HS-27A (cell line): ENCODE measurements at regions not wholly inside any gene's neighbourhood (a gene's known extent, or its start where the extent isn't known, plus 50 kb on each side); places are given as distances from the start of the nearest gene placed in this dataset.

Experiments
- DNase-seq: peaks from one replicate; pipeline ENCODE4 v3.0.0-alpha.2; 2012; ENCODE audit warnings: low read depth, missing footprints

DNA sequence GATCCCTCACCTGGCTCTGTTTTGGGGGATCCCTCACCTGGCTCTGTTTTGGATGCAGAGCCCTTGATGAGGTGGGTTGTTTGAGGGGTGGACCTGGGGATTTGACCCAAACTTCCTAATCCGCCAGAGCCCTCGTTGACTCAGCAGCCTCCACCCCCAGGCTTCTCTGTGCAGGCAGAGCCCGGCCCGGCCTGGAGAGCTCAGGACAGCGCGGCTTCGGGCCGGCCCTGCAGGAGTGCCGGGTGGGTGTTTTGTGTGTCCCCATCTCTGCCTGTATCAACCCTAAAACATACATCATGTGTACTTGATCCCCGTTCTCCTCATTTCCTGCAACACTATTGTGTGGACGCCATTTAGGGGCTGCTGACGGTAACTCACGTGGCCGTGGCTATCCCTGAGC is 124.2 kb downstream of the SIK1 start:
- no peak for DNase-seq

DNA sequence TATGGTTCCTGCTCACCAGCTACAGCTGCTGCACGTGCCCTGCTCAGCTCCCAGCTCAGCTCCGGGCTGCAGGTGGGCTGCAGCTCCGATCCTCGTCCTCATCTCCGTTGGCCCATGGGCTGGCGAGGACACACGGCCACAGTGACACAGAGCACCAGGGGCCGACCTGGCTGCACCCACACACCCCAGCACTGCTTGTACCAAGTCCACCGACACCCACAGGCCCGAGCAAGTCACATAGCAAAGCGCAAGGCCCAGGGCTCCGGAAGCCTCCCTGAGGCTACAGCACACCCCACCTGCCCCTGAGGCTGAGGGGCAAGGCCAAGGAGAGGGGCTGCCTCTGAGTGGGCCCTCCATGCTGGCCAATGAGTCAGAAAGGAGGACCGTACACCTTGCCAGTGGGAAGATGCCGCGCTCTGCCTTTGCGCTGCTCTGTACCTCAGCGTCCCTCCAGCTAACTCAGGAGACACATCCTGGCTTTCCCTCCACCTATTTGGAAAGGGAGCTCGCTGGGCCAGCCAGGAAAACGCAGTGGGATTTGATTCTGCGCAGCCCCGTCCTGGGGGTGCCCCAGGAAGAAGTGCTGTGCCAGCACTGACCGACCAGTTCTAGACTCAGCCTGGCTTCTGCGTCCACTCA is 124.8 kb downstream of the SIK1 start:
- no peak for DNase-seq

DNA sequence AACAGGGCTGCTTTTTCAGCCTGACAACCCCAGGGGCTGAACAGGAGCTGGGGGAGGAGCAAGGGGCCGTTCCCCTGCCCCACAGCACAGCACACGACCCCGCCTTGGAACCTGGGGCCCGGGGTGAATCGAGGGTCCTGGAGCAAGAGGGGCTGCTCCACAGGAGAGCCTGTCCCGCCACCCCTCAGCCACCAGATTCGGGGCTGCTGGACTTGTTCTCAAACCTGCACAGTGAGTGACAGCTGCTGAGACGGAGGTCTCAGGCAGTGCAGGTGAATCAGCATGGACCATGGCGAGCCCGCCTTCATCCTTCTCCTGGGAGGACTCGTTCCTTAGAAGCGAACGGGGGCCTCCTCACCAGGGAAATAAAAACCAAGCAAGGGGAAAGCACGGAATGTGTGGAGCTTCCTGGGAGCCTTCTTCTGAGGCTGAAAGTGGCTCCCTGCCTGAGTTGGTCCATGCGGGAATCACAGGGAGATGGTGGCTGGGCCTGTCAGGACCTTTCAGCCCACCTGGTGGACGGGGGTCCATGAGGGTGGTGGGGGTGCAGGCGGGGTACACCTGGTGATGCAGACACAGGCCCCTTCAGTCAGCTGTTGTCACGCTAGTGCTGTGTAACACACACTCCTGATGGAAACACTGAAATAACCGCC is 125.4 kb downstream of the SIK1 start:
- no peak for DNase-seq

DNA sequence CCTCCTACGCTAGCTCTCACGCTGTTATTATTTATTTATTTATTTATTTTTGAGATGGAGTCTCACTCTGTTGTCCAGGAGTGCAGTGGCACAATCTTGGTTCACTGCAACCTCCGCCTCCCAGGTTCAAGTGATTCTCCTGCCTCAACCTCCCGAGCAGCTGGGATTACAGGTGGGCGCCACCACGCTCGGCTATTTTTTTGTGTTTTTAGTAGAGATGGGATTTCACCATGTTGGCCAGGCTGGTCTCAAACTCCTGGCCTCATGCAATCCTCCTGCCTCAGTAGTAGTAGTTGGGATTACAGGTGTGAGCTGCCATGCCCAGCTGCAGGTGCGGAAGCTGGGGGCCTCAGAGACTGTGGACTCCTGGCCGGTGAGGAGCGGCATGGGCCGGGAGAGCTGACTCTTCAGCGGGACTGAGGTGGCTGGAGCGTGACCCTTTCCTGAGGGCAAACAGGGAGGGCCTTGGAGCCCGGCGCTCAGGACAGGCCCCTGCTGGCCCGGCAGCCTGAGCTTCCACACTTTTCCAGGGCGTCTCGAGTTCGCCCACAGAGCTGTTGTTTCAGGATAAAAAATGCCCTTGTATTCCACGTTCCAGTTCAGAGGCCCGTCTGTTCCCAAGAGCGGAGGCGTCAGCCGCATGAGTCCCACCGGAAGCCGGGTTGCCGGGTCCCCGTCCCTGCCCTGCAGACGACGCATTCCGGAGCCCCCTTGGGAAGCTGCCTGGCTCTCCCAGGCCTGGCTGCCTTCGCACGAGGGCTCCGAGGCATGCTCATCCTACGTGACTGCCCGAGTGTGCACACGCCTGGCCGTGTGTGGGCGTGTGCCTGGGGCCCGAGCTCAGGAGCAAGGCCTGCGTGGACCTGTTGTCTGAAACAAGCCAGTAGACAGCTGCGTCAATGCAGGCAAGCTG is 126.2 kb downstream of the SIK1 start:
- DNase-seq: no peak

DNA sequence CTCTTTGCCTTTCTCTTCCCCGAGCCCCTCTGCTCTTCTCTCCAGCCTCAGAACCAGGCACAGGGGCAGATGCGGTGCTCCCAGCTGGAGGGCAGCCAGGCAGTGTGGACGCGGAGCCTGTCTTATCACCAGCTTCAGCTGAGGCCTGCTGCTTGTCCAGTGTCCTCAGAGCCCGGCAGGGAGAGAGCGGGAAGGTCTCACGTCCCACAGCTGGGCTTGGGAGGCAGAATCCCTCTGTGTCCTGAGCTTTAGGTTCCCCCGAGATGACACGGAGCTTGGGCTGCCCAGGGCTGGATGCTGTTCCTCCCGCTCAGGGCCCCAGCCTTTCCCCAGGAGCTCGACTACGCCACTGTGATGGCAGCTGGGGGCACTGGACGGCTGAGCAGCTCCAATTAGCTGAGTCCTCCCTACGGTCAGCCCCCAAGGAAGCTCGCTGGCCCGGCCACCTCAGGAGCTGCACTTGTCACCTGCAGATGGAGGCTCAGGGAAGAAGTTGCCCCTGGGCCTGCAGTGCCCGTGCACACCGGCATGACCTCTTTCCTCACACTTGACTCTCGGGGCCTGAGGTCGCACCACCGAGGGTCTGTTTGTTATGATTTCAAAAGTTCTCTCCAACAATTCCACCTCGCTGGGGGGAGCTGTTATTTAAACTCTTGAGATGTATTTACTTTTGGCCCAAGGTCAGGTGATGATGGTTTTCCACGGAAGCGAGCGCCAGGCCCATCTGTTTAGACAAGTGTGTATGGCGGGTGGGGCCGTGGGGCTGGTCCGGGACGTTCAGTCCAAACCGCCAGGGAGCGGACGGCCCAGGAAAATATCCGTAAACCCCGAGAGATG is 127.3 kb downstream of the SIK1 start:
- DNase-seq: no peak

DNA sequence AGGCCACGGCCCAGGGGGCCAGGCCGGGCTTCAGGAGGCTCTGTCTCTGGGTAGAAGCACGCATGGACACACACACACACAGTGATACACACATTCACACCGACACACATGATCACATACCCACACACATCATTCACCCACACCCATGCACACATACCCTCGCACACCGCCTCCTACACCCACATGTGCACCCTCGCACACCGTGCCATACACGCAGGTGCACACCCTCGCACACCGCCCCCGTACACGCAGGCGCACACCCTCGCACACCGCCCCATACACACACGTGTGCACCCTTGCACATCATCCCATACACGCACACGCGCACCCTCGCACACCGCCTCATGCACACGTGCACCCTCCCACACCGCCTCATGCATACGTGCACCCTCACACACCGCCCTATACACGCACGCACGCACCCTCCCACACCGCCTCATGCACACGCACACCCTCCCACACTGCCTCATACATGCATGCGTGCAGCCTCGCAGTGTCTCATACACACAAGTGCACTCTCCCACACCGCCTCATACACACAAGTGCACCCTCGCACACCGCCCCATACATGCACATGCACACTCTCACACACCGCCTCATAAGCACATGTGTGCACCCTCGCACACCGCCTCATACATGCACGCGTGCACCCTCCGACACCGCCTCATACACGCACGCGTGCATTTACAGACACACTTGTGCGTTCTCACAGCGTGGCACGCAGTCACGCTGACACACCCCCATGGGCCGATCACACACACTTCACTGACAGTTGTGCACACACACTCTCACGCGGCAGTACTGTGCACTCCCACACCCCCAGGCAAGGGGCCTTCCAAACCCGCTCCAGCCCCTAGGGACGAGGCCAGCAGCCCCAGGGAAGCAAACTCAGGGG is 128.1 kb downstream of the SIK1 start:
- no peak for DNase-seq

DNA sequence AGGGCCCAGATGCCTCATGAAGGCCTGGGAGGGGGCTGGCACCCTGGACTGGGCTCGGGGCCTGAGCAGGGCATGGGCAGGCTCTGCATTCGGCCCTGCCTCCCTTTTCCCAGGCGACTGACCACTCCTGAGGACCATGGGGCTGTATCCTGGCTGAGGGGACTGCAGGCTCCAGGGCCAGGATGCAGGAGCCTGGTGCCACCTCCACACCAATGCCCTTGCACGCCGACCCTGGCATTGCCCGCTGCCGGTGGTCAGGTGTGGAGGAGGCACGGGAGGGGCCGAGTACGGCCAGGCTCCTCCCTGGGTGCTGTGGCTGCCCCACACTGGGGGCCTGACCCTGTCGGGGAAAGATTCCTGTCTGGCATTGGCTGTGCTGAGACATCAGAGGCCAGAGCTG is 128.9 kb downstream of the SIK1 start:
- no peak for DNase-seq

DNA sequence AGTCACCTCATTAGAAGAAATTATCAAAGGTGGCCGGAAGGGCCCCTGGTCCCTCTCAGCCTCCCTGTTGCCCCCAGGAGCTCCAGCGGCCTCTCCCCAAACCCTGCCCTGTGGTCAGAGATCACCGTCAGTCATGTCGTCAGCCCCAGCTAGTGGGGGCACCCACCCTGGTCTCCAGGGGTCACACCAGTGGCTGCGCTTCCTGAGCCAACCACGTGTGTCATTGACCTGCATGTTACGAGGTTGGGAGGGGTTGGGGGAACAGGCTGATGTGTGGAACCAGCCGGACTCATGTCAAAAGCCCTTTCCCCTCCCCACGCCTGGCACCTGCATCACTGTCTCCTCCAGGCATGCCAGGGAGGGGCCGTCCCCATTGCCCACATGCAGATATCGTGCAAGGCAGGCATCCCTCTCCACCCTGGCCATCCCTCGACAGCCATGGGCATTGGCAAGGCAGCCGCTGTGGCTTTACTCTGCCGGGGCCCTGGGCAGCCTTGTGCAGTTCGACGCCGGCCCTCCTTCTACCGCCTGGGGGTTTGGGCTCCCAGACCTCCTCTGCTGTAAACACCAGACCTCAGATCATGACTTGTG is 128.7 kb downstream of the CRYAA start:
- no peak for DNase-seq

DNA sequence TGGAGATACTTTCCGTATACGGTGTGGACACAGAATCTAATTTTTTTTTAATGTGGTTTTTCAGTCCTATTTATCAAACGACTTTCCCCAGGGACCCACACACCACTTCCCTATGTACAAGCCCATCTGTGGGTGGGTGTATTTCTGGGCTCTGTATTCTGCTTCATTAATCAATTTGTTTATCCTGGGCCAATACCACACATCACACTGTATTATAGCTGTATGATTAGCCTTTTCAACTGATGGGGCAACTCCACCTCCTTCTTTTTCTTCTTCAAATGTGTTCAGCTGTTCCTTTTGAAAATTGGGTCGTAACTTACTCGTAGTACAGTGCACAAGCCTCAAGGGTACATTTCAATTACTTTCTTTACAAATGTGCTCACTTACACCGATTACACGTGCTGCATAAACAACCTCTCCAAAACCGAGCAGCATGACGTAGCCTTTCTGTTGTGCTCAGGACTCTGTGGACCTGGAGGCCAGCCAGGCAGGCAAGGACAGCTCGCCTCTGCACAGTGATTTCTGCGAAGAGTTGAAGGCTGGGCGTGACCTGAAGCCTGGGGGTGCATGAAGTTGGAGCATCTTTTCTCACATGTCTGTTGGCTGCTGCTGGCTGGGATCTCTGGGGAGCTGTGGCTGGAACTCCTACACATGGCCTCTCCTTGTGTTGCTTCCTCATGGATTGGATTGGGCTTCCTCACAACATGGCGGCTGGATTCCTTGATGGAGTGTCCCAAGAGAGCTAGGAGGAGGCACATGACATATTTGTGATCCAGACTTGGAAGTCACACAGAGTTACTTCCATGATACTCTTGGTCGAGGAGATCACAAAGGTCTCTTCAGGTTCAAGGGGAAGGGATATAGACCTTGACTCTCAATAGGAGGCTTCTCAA is 126.5 kb downstream of the CRYAA start:
- no peak for DNase-seq

DNA sequence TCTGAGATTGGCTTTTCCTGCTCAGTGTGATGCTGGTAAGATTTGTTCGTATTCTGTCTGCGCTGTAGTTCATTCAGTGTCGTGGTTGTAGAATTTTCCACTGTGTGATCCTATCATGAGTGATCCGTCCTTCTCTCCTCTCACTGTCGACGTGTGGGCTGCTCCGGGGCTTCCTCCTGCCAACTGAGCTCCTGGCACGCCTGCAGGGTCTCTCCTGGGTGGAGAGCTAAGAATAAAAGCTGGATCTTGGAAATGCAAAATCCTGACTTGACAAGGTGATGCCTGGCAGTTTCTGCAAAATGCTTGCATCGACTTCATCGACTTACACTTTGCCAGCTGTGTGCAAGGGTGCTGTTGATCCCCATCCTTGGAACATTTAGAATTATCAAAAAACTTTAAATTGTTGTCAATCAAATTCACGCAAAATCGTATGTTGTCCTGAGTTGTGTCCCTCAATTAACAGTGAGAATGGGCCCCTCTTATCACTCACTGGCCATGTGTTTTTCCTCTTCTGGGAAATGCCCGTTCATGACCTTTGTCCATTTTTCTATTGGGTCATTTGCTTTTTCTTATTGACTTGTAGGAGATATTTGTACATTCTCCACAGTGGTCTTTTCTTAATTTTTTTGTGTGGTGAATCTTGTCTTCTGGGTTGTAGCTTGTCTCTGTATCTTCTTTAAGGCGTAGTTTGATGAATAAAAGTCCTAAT is 125.5 kb downstream of the CRYAA start:
- DNase-seq: no peak

DNA sequence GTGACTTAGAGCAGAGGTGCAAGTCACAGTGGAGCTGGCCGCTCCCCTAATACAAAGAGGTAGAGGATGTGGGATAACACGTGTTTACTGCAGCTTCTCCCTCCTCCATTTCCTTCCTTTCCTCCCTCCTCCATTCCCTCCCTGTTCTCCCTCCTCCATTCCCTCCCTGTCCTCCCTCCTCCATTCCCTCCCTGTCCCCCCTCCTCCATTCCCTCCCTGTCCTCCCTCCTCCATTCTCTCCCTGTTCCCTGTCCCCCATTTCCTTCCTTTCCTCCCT is 124.0 kb downstream of the CRYAA start:
- no peak for DNase-seq

DNA sequence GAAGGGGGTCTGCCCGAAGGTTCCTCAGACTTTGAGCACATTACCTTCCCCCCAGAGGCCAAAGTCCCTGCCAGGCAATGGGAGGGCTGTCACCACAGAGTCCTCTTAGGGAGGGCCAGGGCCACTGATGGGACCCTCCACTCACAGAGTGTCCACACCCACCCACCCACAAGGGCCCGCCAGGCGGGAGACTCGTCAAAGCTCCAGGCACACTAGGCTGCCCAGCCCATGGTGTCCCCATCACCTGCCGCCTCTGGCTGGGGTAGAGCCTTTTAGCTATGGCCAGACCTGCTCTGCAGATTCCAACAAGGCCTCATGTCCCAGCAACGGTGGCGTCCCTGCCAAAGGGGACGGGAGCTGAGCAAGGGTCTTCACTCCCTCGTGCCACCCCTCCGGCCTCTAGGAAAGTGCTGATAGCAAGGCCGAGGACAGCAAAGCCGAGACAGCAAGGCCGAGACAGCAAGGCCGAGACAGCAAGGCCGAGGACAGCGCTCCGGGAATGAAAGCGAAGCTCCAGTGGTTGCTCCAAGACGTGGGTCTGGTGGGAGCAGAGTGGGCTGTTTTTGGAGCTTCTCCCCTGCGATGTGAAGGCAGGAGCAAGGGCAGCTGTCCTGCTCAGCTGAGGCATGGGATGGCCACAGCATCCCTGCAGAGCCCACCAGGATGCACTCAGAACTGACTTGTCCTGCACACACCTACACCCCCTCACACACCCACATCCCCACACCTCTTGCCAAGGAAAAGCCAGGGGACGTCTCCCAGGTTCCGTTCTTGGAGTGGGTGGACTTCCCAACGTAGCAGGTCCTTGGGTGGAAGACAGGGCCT is 123.4 kb downstream of the CRYAA start:
- no peak for DNase-seq

DNA sequence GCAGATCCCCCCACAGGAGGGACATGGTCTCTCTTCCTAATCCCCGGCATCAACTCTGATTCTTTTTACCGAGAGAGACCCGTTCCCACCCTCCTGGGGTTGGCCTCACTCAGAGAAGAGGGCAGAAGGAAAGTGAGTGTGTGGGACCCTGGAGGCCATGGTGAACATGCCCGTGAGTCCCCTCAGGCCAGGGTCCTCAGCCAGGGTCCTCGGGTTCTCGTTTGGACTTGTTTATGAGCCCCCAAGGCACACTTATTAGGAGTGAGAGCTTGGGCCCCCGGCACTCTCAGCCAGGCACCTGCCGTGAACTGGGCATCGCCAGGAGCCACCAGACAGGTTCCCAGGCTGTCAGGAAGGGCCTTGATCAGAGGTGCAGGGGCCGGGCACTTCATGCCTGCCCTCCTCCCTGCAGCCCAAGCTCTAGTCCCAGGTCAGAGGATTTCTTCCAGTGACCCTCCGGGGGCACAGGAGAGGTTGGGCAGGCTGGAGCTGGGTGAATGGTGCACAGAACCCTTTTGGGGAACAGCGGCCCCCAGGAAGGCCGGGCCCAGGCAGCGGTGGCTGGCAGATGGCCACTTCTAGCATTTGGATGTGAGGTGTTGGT is 122.6 kb downstream of the CRYAA start:
- no peak for DNase-seq

DNA sequence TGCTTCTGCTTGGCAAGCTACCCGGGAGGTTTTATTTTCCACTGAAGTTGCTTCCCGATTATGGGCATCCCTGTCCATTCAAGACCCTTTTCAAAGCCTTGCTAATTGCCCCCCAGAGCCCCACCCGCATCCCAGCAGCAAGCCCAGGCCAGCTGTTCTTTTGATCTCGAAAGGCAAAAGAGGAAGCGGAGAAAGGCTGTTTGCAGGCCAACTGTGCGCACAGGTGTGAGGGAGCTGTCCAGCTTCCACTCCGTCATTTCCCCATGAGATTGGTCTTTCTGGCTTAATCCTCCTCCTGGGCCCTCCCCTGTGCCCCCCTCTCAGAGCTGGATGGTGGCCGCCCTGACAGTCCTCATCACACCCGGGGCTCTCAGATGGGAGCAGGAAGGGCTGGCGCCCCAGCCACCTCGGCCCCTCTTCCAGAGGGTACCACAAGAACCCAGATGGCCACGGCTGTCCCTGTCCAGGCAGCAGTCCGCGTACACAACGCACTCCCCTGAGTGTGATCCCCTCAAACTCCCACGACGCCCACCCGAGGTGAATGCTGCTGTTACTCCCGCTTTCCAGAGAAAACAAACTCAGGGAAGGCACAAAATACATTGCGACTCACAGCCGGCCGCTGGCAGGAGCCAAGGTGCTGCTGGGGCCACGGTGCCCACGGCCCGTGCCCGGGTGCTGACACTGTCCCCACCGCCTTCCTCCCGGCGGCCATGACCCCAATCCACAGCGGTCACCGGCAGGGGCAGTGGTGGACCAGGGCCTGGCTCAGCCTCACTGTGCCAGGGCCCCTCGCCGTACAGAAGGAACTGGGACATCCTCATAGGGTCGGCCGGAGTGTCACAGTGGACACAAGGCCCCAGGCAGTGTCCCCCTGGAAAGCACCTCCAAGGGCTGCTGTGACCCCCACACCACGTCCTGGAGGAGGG is 121.9 kb downstream of the CRYAA start:
- DNase-seq: no peak

DNA sequence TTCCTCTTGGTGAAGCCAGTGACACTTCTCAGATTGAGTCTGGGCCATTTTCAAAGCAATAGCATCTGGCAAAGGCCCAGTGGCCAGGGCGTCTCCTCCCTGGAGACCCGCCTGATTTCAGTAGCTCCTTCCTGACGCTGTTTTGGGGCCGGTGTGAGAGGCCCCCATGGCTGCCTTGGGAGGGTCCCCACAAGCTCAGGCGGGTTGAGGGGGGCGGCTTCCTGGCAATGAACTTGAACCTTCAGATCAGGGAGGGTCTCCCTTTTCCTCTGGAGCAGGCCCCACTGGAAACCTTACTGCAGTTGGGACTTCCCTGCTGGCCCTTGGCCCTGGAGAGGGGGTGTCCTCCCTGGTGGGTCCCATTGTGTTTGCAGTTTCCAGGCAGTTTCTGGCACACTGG is 121.2 kb downstream of the CRYAA start:
- no peak for DNase-seq

DNA sequence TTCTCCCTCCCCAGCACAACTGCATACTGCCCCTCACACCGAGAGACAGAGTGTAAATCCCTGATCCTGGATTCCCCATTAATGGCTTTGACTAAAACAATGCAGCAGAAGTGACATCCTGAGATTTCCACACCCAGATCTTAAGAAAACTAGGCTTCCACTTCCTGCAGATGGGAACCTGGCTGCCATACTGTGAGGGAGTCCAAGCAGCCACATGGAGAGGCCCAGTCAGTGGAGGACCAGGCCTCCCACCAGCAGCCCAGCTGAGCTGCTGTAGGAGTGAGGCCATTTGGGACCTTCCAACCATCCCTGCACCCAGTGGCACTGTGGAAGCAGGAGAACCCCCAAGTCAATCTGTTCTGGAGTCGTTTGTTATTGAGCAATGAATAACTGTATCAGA is 120.6 kb downstream of the CRYAA start:
- DNase-seq: no peak
